Jurkat, Clone E6-1 (cell line): ENCODE measurements at regions not wholly inside any gene's neighbourhood (a gene's known extent, or its start where the extent isn't known, plus 50 kb on each side); places are given as distances from the start of the nearest gene placed in this dataset.
"Not testable (repeated sequence)": the region's sequence is repeated elsewhere in the genome, so short reads cannot be mapped to it uniquely, and the experiment has no call there.

ENCODE experiments used
- DNase-seq: peaks from one replicate; pipeline ENCODE4 v3.0.0-alpha.2; 2011; ENCODE audit warnings: low read depth, low spot score
- H3K4me3 ChIP-seq: 2 replicates; pipeline ENCODE4 v1.5.1; 2011; ENCODE audit warnings: mild to moderate bottlenecking, low read length, control low read depth, moderate library complexity

GRCh38 chr4:125262502-125262901 is 52.3 kb upstream of the FAT4 start:
- DNase-seq: no peak
- no peak overlapping the region for H3K4me3 ChIP-seq

GRCh38 chr4:125262079-125262478 is 52.7 kb upstream of the FAT4 start:
- no peak for DNase-seq
- H3K4me3 ChIP-seq: no peak overlapping the region

- no peak for DNase-seq
- no peak overlapping the region for H3K4me3 ChIP-seq
Observed at GRCh38 chr4:125254106-125254505, 60.6 kb upstream of the FAT4 start.

- no peak for DNase-seq
- H3K4me3 ChIP-seq: no peak overlapping the region
Observed at GRCh38 chr4:125244848-125245450, 69.8 kb upstream of the FAT4 start.

- no peak for DNase-seq
- H3K4me3 ChIP-seq: no peak overlapping the region
Observed at GRCh38 chr4:125243789-125244397, 70.9 kb upstream of the FAT4 start.

GRCh38 chr4:125235971-125236370 is 78.8 kb upstream of the FAT4 start:
- no peak overlapping the region for H3K4me3 ChIP-seq
- DNase-seq: no peak

- DNase-seq: no peak
- H3K4me3 ChIP-seq: no peak overlapping the region
Observed at GRCh38 chr4:125231661-125232060, 83.1 kb upstream of the FAT4 start.

- H3K4me3 ChIP-seq: no peak overlapping the region
- no peak for DNase-seq
Observed at GRCh38 chr4:125229596-125230058, 85.1 kb upstream of the FAT4 start.

GRCh38 chr4:125225806-125226205 is 88.9 kb upstream of the FAT4 start:
- H3K4me3 ChIP-seq: no peak overlapping the region
- DNase-seq: no peak

GRCh38 chr4:125200556-125200955 is 114.2 kb upstream of the FAT4 start:
- no peak overlapping the region for H3K4me3 ChIP-seq
- DNase-seq: no peak

GRCh38 chr4:125198916-125199315 is 115.8 kb upstream of the FAT4 start:
- DNase-seq: no peak

GRCh38 chr4:125191874-125192459 is 122.8 kb upstream of the FAT4 start:
- DNase-seq, H3K4me3 ChIP-seq: not testable (repeated sequence)

More at GRCh38 chr4:125198916-125199315, 115.8 kb upstream of the FAT4 start:
- H3K4me3 ChIP-seq: no peak overlapping the region

GRCh38 chr4:125191232-125191631 is 123.5 kb upstream of the FAT4 start:
- no peak overlapping the region for H3K4me3 ChIP-seq
- no peak for DNase-seq

GRCh38 chr4:125187226-125188176 is 127.3 kb upstream of the FAT4 start:
- H3K4me3 ChIP-seq: no peak overlapping the region
- DNase-seq: no peak

GRCh38 chr4:125184116-125184515 is 130.6 kb upstream of the FAT4 start:
- H3K4me3 ChIP-seq: no peak overlapping the region
- no peak for DNase-seq

- no peak overlapping the region for H3K4me3 ChIP-seq
- DNase-seq: no peak
Observed at GRCh38 chr4:125181804-125182203, 133.0 kb upstream of the FAT4 start.

GRCh38 chr4:125179727-125180126 is 135.0 kb upstream of the FAT4 start:
- no peak overlapping the region for H3K4me3 ChIP-seq
- DNase-seq: no peak

- no peak overlapping the region for H3K4me3 ChIP-seq
- DNase-seq: no peak
Observed at GRCh38 chr4:125169192-125169591, 145.6 kb upstream of the FAT4 start.

- H3K4me3 ChIP-seq: no peak overlapping the region
- DNase-seq: no peak
Observed at GRCh38 chr4:125168531-125168930, 146.2 kb upstream of the FAT4 start.

- not testable (repeated sequence) for H3K4me3 ChIP-seq, DNase-seq
Observed at GRCh38 chr4:125166012-125166411, 148.7 kb upstream of the FAT4 start.
